IMR-90 (cell line): ENCODE measurements at regions not wholly inside any gene's neighbourhood (a gene's known extent, or its start where the extent isn't known, plus 50 kb on each side); places are given as distances from the start of the nearest gene placed in this dataset.

Experiments
- ATAC-seq: fragments of 200-7000 bp; cut with Tn5 transposase; 2 replicates; pipeline ENCODE4 v1.9.1; 2020; ENCODE audit warnings: low read depth, mild to moderate bottlenecking, moderate library complexity
- BruUV-seq: library from RNA; stranded (reverse); fragments of 400-500 nt; replicated peaks from 2 replicates; lab custom pipeline; 2021; lab: Mats Ljungman, UMichigan
- CTCF ChIA-PET: fragments of 300-600 bp; formaldehyde crosslinking; extraction: SDS; loops from one replicate; lab custom pipeline; 2021; ENCODE audit warnings: antibody characterized with exemption; lab: Yijun Ruan, JAX
- POLR2A ChIA-PET: fragments of 300-600 bp; sonication (Branson Sonifier 250); formaldehyde crosslinking; loops from one replicate; lab custom pipeline; 2022; ENCODE audit warnings: antibody characterized with exemption; ENCODE audit not compliant: unreplicated experiment; lab: Charles Lee
- DNase-seq: peaks from one replicate; pipeline ENCODE4 v3.0.0; 2013
- H2AFZ ChIP-seq: replicated peaks from 2 replicates; pipeline ENCODE3; 2013; ENCODE audit warnings: low read length, mild to moderate bottlenecking; ENCODE audit not compliant: poor library complexity
- H2AK5ac ChIP-seq: 2 replicates; pipeline ENCODE4 v1.6.1; 2013; ENCODE audit warnings: low read depth, low read length, inconsistent platforms
- H2AK9ac ChIP-seq: replicated peaks from 2 replicates; pipeline ENCODE3; 2013; ENCODE audit warnings: mild to moderate bottlenecking, low read depth, low read length, moderate library complexity; ENCODE audit not compliant: poor library complexity
- H2BK120ac ChIP-seq: 2 replicates; pipeline ENCODE4 v1.6.1; 2013; ENCODE audit warnings: low read depth, low read length, inconsistent platforms
- H2BK15ac ChIP-seq: 3 replicates; pipeline ENCODE4 v1.6.1; 2013; ENCODE audit warnings: low read depth, low read length, inconsistent platforms
- H2BK20ac ChIP-seq: 2 replicates; pipeline ENCODE4 v1.6.1; 2013; ENCODE audit warnings: low read depth, mild to moderate bottlenecking, inconsistent platforms, low read length, moderate library complexity
- H2BK5ac ChIP-seq: 2 replicates; pipeline ENCODE4 v1.6.1; 2013; ENCODE audit warnings: mild to moderate bottlenecking, low read depth, low read length, inconsistent platforms; ENCODE audit not compliant: poor library complexity, severe bottlenecking
- H3K14ac ChIP-seq: replicated peaks from 2 replicates; pipeline ENCODE4 v1.6.1; 2013; ENCODE audit warnings: low read depth, low read length, inconsistent platforms
- H3K18ac ChIP-seq: 2 replicates; pipeline ENCODE4 v1.6.1; 2013; ENCODE audit warnings: low read depth, low read length, control low read depth
- H3K23ac ChIP-seq: 2 replicates; pipeline ENCODE4 v1.6.1; 2013; ENCODE audit warnings: low read depth, low read length, inconsistent platforms
- H3K27ac ChIP-seq: 2 replicates; pipeline ENCODE4 v1.5.1; 2013; ENCODE audit warnings: mild to moderate bottlenecking, control low read depth, low read length; ENCODE audit not compliant: insufficient read depth
- H3K27me3 ChIP-seq: 2 replicates; pipeline ENCODE4 v1.6.1; 2013; ENCODE audit warnings: low read length; ENCODE audit not compliant: control insufficient read depth, insufficient read depth
- H3K36me3 ChIP-seq: 2 replicates; pipeline ENCODE4 v1.6.1; 2013; ENCODE audit warnings: low read length, mixed read lengths; ENCODE audit not compliant: control insufficient read depth, insufficient read depth
- H3K4ac ChIP-seq: 2 replicates; pipeline ENCODE4 v1.6.1; 2013; ENCODE audit warnings: low read depth, low read length, inconsistent platforms
- H3K4me1 ChIP-seq: 2 replicates; pipeline ENCODE4 v1.6.1; 2013; ENCODE audit warnings: low read length, mixed read lengths; ENCODE audit not compliant: control insufficient read depth, insufficient read depth
- H3K4me2 ChIP-seq: 2 replicates; pipeline ENCODE4 v1.6.1; 2013; ENCODE audit warnings: low read depth, mild to moderate bottlenecking, control low read depth, low read length, moderate library complexity
- H3K4me3 ChIP-seq: 2 replicates; pipeline ENCODE4 v1.5.1; 2013; ENCODE audit warnings: low read depth, mild to moderate bottlenecking, control low read depth, low read length, moderate library complexity; ENCODE audit not compliant: insufficient read depth
- H3K56ac ChIP-seq: 2 replicates; pipeline ENCODE4 v1.6.1; 2013; ENCODE audit warnings: low read length, inconsistent platforms; ENCODE audit not compliant: insufficient read depth; ENCODE audit errors: extremely low read depth
- H3K79me1 ChIP-seq, 2 experiments: 2 replicates each; pipeline ENCODE4 v1.6.1; 2013; ENCODE audit warnings: low read length in 2 of 2, inconsistent platforms in 1 of 2, low read depth in 1 of 2
- H3K9ac ChIP-seq: 2 replicates; pipeline ENCODE4 v1.6.1; 2013; ENCODE audit warnings: low read depth, low read length, control low read depth
- H3K9me1 ChIP-seq: 2 replicates; pipeline ENCODE4 v1.6.1; 2013; ENCODE audit warnings: low read length, inconsistent platforms; ENCODE audit not compliant: insufficient read depth
- H3K9me3 ChIP-seq: 2 replicates; pipeline ENCODE4 v1.6.1; 2013; ENCODE audit warnings: low read length; ENCODE audit not compliant: control insufficient read depth, insufficient read depth
- H4K20me1 ChIP-seq: 2 replicates; pipeline ENCODE4 v1.6.1; 2013; ENCODE audit warnings: low read length, inconsistent platforms; ENCODE audit not compliant: insufficient read depth
- H4K5ac ChIP-seq: 2 replicates; pipeline ENCODE4 v1.6.1; 2013; ENCODE audit warnings: mild to moderate bottlenecking, low read depth, low read length, control low read depth
- H4K8ac ChIP-seq, 2 experiments: 2 replicates each; pipeline ENCODE4 v1.6.1; 2013; ENCODE audit warnings: low read depth in 2 of 2, low read length in 2 of 2, control low read depth in 1 of 2, inconsistent platforms in 1 of 2
- H4K91ac ChIP-seq: 2 replicates; pipeline ENCODE4 v1.6.1; 2013; ENCODE audit warnings: low read depth, low read length, inconsistent platforms; ENCODE audit not compliant: insufficient read depth
- BHLHE40 ChIP-seq: fragments of 150-350 bp; IDR thresholded peaks from 2 replicates; pipeline ENCODE4 v1.6.1; 2016; ENCODE audit warnings: mild to moderate bottlenecking, low read depth, low read length
- CEBPB ChIP-seq: IDR thresholded peaks from 2 replicates; pipeline ENCODE4 v1.6.1; 2012; ENCODE audit warnings: low read depth, low read length, improper control_type of control experiment
- CHD1 ChIP-seq: IDR thresholded peaks from 2 replicates; pipeline ENCODE4 v1.6.1; 2012; ENCODE audit warnings: low read depth, low read length, improper control_type of control experiment
- CTCF ChIP-seq: conservative IDR thresholded peaks from 2 replicates; pipeline ENCODE4 v1.5.1; 2012; ENCODE audit warnings: mild to moderate bottlenecking, low read depth, low read length, improper control_type of control experiment
- ELK1 ChIP-seq: fragments of 150-350 bp; IDR thresholded peaks from 2 replicates; pipeline ENCODE4 v1.6.1; 2016; ENCODE audit warnings: low read depth, mild to moderate bottlenecking, low read length, moderate library complexity, borderline replicate concordance
- FOS ChIP-seq: fragments of 150-350 bp; IDR thresholded peaks from 2 replicates; pipeline ENCODE4 v1.6.1; 2016; ENCODE audit warnings: low read depth, low read length
- MAZ ChIP-seq: IDR thresholded peaks from 2 replicates; pipeline ENCODE4 v1.6.1; 2012; ENCODE audit warnings: low read depth, mild to moderate bottlenecking, low read length, improper control_type of control experiment, moderate library complexity, borderline replicate concordance
- MXI1 ChIP-seq: IDR thresholded peaks from 2 replicates; pipeline ENCODE4 v1.6.1; 2012; ENCODE audit warnings: low read depth, mild to moderate bottlenecking, low read length, moderate library complexity, borderline replicate concordance
- NFE2L2 ChIP-seq: fragments of 150-350 bp; IDR thresholded peaks from 2 replicates; pipeline ENCODE4 v1.6.1; 2016; ENCODE audit warnings: low read depth, mild to moderate bottlenecking, low read length
- POLR2A ChIP-seq: IDR thresholded peaks from 2 replicates; pipeline ENCODE4 v1.6.1; 2012; ENCODE audit warnings: mild to moderate bottlenecking, low read depth, low read length
- RAD21 ChIP-seq: IDR thresholded peaks from 2 replicates; pipeline ENCODE4 v1.6.1; 2012; ENCODE audit warnings: low read length, improper control_type of control experiment
- RCOR1 ChIP-seq: IDR thresholded peaks from 2 replicates; pipeline ENCODE4 v1.6.1; 2012; ENCODE audit warnings: mild to moderate bottlenecking, low read length, improper control_type of control experiment; ENCODE audit not compliant: insufficient replicate concordance
- RFX5 ChIP-seq: IDR thresholded peaks from 2 replicates; pipeline ENCODE4 v1.8.0; 2012; ENCODE audit warnings: low read depth, mild to moderate bottlenecking, low read length, moderate library complexity
- USF2 ChIP-seq: fragments of 150-350 bp; IDR thresholded peaks from 2 replicates; pipeline ENCODE4 v1.6.1; 2017; ENCODE audit warnings: mild to moderate bottlenecking, antibody characterized with exemption, low read length, low read depth
- WGBS, 2 experiments: methylation state at CpG; one replicate each; pipeline versions ENCODE4 v1.1.5 to v1.1.7; 2013; ENCODE audit warnings: missing lambda C conversion rate in 2 of 2; ENCODE audit not compliant: insufficient read length in 1 of 2; ENCODE audit errors: extremely low coverage in 2 of 2; 5-methylcytosine and 5-hydroxymethylcytosine counted together
- dilution Hi-C: fragments of 300-500 bp; cut with HindIII; formaldehyde crosslinking; loops from one replicate; pipeline ENCODE4 v1.14.3; 2018; ENCODE audit warnings: low sequenced_read_pairs; ENCODE audit not compliant: unreplicated experiment
- in situ Hi-C: fragments of 300-500 bp; cut with MboI; formaldehyde crosslinking; loops from 3 replicates; pipeline ENCODE4 v1.14.3; 2019; ENCODE audit warnings: low sequenced_read_pairs, inconsistent platforms, mixed read lengths
- intact Hi-C: fragments of 100-400 bp; cut with micrococcal nuclease; formaldehyde crosslinking; loops from 2 replicates; pipeline ENCODE4 v1.10.0; 2022

GRCh38 chr15:57902155-57902554, 163.4 kb downstream of the ALDH1A2 start:
- no peak overlapping the region for H2BK20ac ChIP-seq
- H4K8ac ChIP-seq, result no peak overlapping the region
- H3K23ac ChIP-seq, result no peak overlapping the region
- DNase-seq, result no peak
- no peaks in the 10 kb centered on the region for H3K79me1 ChIP-seq
- H2AK9ac ChIP-seq, result no peak overlapping the region
- no peaks in the 10 kb centered on the region for H3K9me3 ChIP-seq
- H3K4me1 ChIP-seq, result no peaks in the 10 kb centered on the region
- in situ Hi-C loops (no loop called here), intact Hi-C loops (no loop called here), dilution Hi-C loops (no loop called here)
- no peak for ATAC-seq
- no peak overlapping the region for H2BK120ac ChIP-seq
- no peak overlapping the region for H3K27ac ChIP-seq
- no peak overlapping the region for H3K4ac ChIP-seq
- CTCF ChIA-PET, result no interaction called here
- H3K14ac ChIP-seq, result no peak overlapping the region
- no peaks in the 10 kb centered on the region for H3K27me3 ChIP-seq
- no peak overlapping the region for H3K56ac ChIP-seq
- no peak overlapping the region for H2AK5ac ChIP-seq
- TF ChIP-seq POLR2A (no peak), CEBPB (no peak), RAD21 (no peak), FOS (no peak), CHD1 (no peak), RCOR1 (no peak), BHLHE40 (no peak), ELK1 (no peak), MXI1 (no peak), CTCF (no peak), RFX5 (no peak), USF2 (no peak), NFE2L2 (no peak), MAZ (no peak)
- no peaks in the 10 kb centered on the region for H4K20me1 ChIP-seq
- no TSS peak for BruUV-seq
- H3K36me3 ChIP-seq, result no peaks in the 10 kb centered on the region
- no peak overlapping the region for H2AFZ ChIP-seq
- no peak overlapping the region for H2BK15ac ChIP-seq
- POLR2A ChIA-PET, result no interaction called here
- no peak overlapping the region for H3K18ac ChIP-seq
- H4K91ac ChIP-seq, result no peak overlapping the region
- H4K5ac ChIP-seq, result no peak overlapping the region
- no peak overlapping the region for H2BK5ac ChIP-seq
- H3K9me1 ChIP-seq, result no peaks in the 10 kb centered on the region
- no peak overlapping the region for H3K9ac ChIP-seq
- no CpG with 5 or more reads among the region's 1 CpG for WGBS, 2 experiments
- no peak overlapping the region for H3K4me2 ChIP-seq
- no peak overlapping the region for H3K4me3 ChIP-seq
